ENCODE measurements at regions not wholly inside any gene's neighbourhood (a gene's known extent, or its start where the extent isn't known, plus 50 kb on each side); places are given as distances from the start of the nearest gene placed in this dataset.
"Not testable (repeated sequence)": the region's sequence is repeated elsewhere in the genome, so short reads cannot be mapped to it uniquely, and the experiment has no call there.

GRCh38 chr9:15372455-15372854 lies 50.2 kb upstream of the SNAPC3 start:
- no peak for DNase-seq
- no peak for TF ChIP-seq POLR2A (IDR thresholded peaks at IDR 0.05; ENCODE audit: low read length)
- no peak for TF ChIP-seq GATA1 (IDR thresholded peaks at IDR 0.05; ENCODE audit: low read depth, low read length)

DNA sequence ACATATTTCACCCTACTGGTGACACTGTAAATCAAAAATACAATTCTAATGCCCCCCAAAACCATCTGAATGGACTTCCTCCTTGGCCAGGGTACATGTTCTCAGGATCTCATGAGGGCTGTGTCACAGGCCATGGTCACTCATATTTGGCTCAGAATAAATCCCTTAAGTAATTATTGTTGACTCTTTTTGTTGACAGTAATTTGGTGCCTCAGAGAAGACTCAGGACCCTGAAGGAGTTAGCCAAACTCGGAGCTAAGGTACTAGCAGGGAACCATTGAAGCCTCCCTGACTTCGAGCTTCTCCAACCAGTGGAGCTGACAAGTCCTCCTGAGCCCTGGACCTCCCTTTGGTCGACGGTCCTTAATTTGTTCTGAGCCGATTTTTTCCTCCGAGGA lies 51.2 kb upstream of the SNAPC3 start:
- no peak for DNase-seq
- TF ChIP-seq POLR2A (IDR thresholded peaks at IDR 0.05; ENCODE audit: low read length) (no peak), GATA1 (IDR thresholded peaks at IDR 0.05; ENCODE audit: low read depth, low read length) (no peak)

DNA sequence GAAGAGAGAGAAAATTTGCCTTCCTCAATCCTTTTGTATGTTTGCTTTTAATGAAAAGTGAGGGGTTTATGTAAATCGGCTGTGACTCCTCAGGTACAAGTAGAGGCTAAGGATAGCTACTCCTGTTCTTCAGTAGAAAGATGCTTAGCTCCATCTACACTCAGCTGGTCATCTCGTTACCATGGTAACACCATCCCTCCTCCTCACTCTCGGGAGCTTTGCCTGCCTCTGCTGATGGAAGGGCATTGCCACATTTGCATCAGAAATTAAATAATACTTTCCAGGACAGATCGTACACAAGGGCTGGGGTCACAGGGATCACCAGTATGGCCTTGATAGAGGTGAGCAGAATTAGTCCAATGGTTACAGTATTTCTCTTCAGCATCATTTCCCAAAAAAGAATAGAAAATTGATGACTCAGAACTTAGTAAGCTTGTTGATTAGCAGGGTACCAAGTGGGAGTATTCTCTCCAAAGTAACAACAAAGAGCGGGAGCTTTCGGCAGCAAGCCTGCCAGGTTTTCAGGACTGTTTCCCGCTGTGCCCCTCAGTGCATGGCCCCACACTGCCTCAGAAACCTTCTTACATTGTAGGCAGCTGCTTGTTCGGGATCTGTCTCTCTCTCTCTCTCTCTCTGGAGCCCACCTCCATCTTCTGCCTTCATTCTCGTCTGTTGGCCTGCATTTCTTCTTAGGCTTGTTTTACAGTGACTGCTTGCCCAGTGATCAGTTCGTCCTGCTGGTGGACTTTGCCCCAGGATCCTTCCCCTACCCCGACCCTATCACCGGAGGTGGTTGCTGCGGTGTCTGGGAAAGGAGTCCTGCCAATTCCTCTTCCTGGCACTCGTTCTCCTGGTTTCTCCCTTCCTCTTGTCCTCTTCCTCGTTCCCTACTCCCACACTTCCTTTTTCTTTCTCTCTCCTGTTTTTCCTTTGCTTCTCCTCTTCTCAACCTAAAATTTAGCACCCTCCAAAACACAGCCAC lies 51.9 kb upstream of the SNAPC3 start:
- TF ChIP-seq POLR2A (IDR thresholded peaks at IDR 0.05; ENCODE audit: low read length) (no peak), GATA1 (IDR thresholded peaks at IDR 0.05; ENCODE audit: low read depth, low read length) (no peak)
- no peak for DNase-seq

DNA sequence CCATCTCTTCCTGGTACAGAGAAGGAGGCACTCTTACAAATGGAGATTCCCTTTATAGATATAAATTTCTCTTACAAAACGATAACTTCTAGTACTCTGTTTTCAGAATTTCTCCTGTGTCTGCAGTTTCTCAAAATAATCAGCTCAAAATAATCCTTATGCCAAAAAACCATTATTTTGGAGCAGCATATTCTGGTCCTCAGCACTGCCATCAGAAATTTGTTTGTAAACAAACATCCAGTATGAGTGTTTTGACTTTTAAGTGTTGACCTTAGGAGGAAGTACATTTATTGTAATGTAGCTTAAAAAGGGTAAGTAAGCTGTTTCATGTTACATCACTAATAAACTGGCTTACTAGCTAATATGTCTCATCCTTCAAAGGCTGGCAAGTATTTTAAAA lies 52.8 kb upstream of the SNAPC3 start:
- no peak for DNase-seq
- no peak for TF ChIP-seq POLR2A (IDR thresholded peaks at IDR 0.05; ENCODE audit: low read length)
- no peak for TF ChIP-seq GATA1 (IDR thresholded peaks at IDR 0.05; ENCODE audit: low read depth, low read length)

DNA sequence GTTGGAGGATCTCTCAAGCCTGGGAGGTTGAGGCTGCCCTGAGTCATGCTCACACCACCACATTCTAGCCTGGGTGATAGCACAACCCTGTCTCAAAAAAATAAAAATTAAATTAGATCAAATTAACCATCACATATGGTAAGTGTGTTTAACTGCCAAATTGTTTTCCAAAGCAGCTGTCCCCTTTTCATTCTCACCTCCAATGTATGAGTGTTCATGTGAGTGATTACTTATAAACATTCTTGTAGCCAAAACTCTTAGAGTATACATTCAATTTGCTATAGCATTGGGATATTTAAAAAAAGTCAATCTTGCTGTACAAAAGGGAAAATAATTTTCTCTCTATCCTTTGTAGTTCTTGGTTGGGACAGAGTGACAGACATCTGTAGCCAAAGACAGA lies 53.4 kb upstream of the SNAPC3 start:
- DNase-seq, result no peak
- no peak for TF ChIP-seq GATA1 (IDR thresholded peaks at IDR 0.05; ENCODE audit: low read depth, low read length)
- TF ChIP-seq POLR2A (IDR thresholded peaks at IDR 0.05; ENCODE audit: low read length), result no peak

DNA sequence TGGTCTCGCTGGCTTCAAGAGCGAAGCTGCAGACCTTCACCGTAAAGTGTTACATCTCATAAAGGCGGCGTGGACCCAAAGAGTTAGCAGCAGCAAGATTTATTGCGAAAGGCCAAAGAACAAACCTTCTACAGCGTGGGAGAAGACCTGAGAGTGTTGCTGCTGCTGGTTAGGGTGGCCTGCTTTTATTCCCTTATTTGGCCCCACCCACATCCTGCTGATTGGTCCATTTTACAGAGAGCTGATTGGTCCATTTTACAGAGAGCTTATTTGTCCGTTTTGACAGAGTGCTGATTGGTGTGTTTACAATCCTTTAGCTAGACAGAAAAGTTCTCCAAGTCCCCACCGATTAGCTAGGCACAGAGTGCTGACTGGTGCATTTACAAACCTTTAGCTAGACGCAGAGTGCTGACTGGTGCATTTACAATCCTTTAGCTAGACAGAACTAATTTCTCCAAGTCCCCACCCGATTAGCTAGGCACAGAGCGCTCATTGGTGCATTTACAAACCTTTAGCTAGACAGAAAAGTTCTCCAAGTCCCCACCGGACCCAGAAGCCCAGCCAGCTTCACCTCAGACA lies 57.6 kb upstream of the SNAPC3 start:
- DNase-seq, result not testable (repeated sequence)

DNA sequence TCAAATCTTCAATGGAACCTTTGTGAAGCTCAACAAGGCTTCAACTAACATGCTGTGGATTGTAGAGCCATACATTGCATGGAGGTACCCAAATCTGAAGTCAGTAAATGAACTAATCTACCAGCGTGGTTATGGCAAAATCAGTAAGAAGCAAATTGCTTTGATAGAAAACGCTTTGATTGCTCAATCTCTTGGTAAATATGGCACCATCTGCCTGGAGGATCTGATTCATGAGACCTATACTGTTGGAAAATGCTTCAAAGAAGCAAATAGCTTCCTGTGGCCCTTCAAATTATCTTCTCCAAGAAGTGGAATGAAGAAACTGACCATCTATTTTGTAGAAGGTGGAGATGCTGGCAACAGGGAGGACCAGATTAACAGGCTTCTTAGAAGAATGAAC lies 54.7 kb upstream of the TTC39B start:
- TF ChIP-seq POLR2A (IDR thresholded peaks at IDR 0.05; ENCODE audit: low read length), result no peak
- TF ChIP-seq GATA1 (IDR thresholded peaks at IDR 0.05; ENCODE audit: low read depth, low read length), result no peak
- DNase-seq, result no peak

GRCh38 chr9:15357050-15357653 lies 50.1 kb upstream of the TTC39B start:
- DNase-seq, result peak; percentile 5
- TF ChIP-seq POLR2A (IDR thresholded peaks at IDR 0.05; ENCODE audit: low read length) (no peak), GATA1 (IDR thresholded peaks at IDR 0.05; ENCODE audit: low read depth, low read length) (no peak)

Data from erythroblast (primary cell).